ENCODE measurements at regions not wholly inside any gene's neighbourhood (a gene's known extent, or its start where the extent isn't known, plus 50 kb on each side); places are given as distances from the start of the nearest gene placed in this dataset.

- H3K9me3 ChIP-seq: no peaks in the 10 kb centered on the region
Observed at GRCh38 chr1:168848051-168848450, 119.0 kb upstream of the DPT start.

GRCh38 chr1:168861421-168862004, 132.5 kb upstream of the DPT start:
- ATAC-seq (peak in 3 of 4 donors; percentile 25 to 52 (median 51)), DNase-seq (no peak)
- H3K4me3 ChIP-seq: no peak overlapping the region
- H3K27ac ChIP-seq: no peak overlapping the region
- H3K27me3 ChIP-seq: no peaks in the 10 kb centered on the region
- H3K4me1 ChIP-seq: no peaks in the 10 kb centered on the region
- intact Hi-C loops (cut with DNase I): no loop called here
- TF ChIP-seq CTCF (IDR thresholded peaks at IDR 0.05): no peak
- no peak for TF ChIP-seq POLR2A (IDR thresholded peaks at IDR 0.05)
- H3K36me3 ChIP-seq: no peaks in the 10 kb centered on the region
- H3K9me3 ChIP-seq: no peaks in the 10 kb centered on the region

More at GRCh38 chr1:168848051-168848450, 119.0 kb upstream of the DPT start:
- intact Hi-C loops (cut with DNase I): no loop called here
- no peak for ATAC-seq
- Histone ChIP-seq H3K4me3 (no peak overlapping the region), H3K4me1 (no peaks in the 10 kb centered on the region), H3K27me3 (no peaks in the 10 kb centered on the region), H3K36me3 (no peaks in the 10 kb centered on the region), H3K27ac (no peak overlapping the region)
- WGBS (ENCODE audit: insufficient coverage, low coverage, low lambda C conversion rate, missing lambda C conversion rate): 88% methylated on average over 3 of the region's 3 CpGs
- TF ChIP-seq CTCF (IDR thresholded peaks at IDR 0.05) (no peak), POLR2A (IDR thresholded peaks at IDR 0.05) (no peak)
- no peak for DNase-seq

GRCh38 chr1:168863772-168864171, 134.8 kb upstream of the DPT start:
- DNase-seq (no peak), ATAC-seq (no peak)
- 68% methylated on average over 5 of the region's 5 CpGs for WGBS (ENCODE audit: insufficient coverage, low coverage, low lambda C conversion rate, missing lambda C conversion rate)
- Histone ChIP-seq H3K4me3 (no peak overlapping the region), H3K27me3 (no peaks in the 10 kb centered on the region), H3K27ac (no peak overlapping the region), H3K36me3 (no peaks in the 10 kb centered on the region), H3K4me1 (no peaks in the 10 kb centered on the region), H3K9me3 (no peaks in the 10 kb centered on the region)
- intact Hi-C loops (cut with DNase I): no loop called here
- TF ChIP-seq CTCF (IDR thresholded peaks at IDR 0.05) (no peak), POLR2A (IDR thresholded peaks at IDR 0.05) (no peak)

GRCh38 chr1:168864266-168864665, 135.3 kb upstream of the DPT start:
- Histone ChIP-seq H3K4me3 (no peak overlapping the region), H3K36me3 (no peaks in the 10 kb centered on the region), H3K27ac (no peak overlapping the region), H3K4me1 (no peaks in the 10 kb centered on the region), H3K27me3 (no peaks in the 10 kb centered on the region), H3K9me3 (no peaks in the 10 kb centered on the region)
- TF ChIP-seq POLR2A (IDR thresholded peaks at IDR 0.05): no peak
- no peak for TF ChIP-seq CTCF (IDR thresholded peaks at IDR 0.05)
- DNase-seq (no peak), ATAC-seq (no peak)
- intact Hi-C loops (cut with DNase I): no loop called here

Measured in right lobe of liver (tissue), 6 donors.